Choroid plexus epithelial cell (primary cell): ENCODE measurements at regions not wholly inside any gene's neighbourhood (a gene's known extent, or its start where the extent isn't known, plus 50 kb on each side); places are given as distances from the start of the nearest gene placed in this dataset.

Experiments used
- DNase-seq: peaks from one replicate; pipeline ENCODE4 v3.0.0-alpha.2; 2010; ENCODE audit warnings: low read depth
- H3K4me3 ChIP-seq: 2 replicates; pipeline ENCODE4 v1.5.1; 2011; ENCODE audit warnings: low read depth, mild to moderate bottlenecking, control low read depth, low read length, moderate library complexity
- CTCF ChIP-seq: conservative IDR thresholded peaks from 2 replicates; pipeline ENCODE4 v1.5.1; 2011; ENCODE audit warnings: low read depth, mild to moderate bottlenecking, control low read depth, inconsistent platforms, low read length, moderate library complexity

- DNase-seq, result no peak
- TF ChIP-seq CTCF, result no peak
- H3K4me3 ChIP-seq, result no peak overlapping the region
Observed at GRCh38 chr3:106256249-106256957, 387.6 kb upstream of the CBLB start.

- H3K4me3 ChIP-seq, result no peak overlapping the region
- TF ChIP-seq CTCF, result no peak
- DNase-seq, result no peak
Observed at GRCh38 chr3:106257172-106257571, 388.4 kb upstream of the CBLB start.

- H3K4me3 ChIP-seq, result no peak overlapping the region
- TF ChIP-seq CTCF, result no peak
- peak; percentile 34 for DNase-seq
Observed at GRCh38 chr3:106261396-106261795, 392.6 kb upstream of the CBLB start.

GRCh38 chr3:106261915-106262683 lies 393.3 kb upstream of the CBLB start:
- no peak for TF ChIP-seq CTCF
- no peak overlapping the region for H3K4me3 ChIP-seq
- DNase-seq, result peak; percentile 84

GRCh38 chr3:106263011-106263410 lies 394.2 kb upstream of the CBLB start:
- peak; percentile 75 for DNase-seq
- TF ChIP-seq CTCF, result no peak

GRCh38 chr3:106263546-106263945 lies 394.7 kb upstream of the CBLB start:
- TF ChIP-seq CTCF, result no peak
- no peak overlapping the region for H3K4me3 ChIP-seq

More at GRCh38 chr3:106263011-106263410, 394.2 kb upstream of the CBLB start:
- H3K4me3 ChIP-seq, result no peak overlapping the region

More at GRCh38 chr3:106263546-106263945, 394.7 kb upstream of the CBLB start:
- no peak for DNase-seq
